GM21423 (cell line): ENCODE measurements at regions not wholly inside any gene's neighbourhood (a gene's known extent, or its start where the extent isn't known, plus 50 kb on each side); places are given as distances from the start of the nearest gene placed in this dataset.
"Not testable (repeated sequence)": the region's sequence is repeated elsewhere in the genome, so short reads cannot be mapped to it uniquely, and the experiment has no call there.

ENCODE experiments used
- ATAC-seq: cut with Tn5 transposase; IDR thresholded peaks from one replicate; pipeline ENCODE4 v1.9.1; 2021; ENCODE audit warnings: mild to moderate bottlenecking, moderate library complexity; ENCODE audit not compliant: unreplicated experiment

DNA sequence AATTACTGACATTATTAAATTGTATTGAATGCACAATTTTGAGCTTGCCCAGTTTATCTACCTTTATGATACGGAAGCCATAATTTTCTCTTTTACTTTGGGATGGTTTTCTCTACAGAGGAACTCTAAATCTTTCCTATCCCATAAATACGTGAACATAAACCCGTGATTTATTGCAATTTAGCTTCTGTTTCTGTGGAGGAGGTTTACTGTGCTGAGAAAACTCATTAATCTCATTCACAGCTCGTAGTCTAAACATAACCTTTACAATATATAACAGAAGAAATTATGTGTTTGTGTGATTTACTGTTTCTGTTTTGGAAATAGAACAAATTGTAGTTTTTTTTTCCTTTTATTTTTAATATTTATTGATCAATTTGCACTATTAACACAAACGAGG is 207.1 kb upstream of the PCDH9 start:
- no peak for ATAC-seq

DNA sequence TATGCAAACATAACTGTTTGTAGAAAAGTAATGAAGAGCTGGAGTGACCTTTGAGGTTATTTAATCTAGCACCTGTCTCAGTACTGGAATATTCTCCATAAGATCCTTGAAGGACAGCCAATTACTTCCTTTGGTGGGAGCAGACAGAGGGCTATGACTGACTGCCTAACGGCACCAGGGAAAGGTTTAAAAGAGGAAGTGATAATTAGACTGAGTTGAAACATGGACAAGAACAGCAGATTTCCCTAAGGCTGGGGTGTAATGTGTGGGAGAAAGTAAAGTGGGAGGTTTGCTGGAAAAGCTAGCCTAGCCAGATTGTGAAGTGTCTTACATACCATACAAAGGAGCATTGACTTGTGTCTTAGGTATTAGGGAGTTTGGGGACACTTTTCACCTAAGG is 191.3 kb upstream of the PCDH9 start:
- ATAC-seq = no peak

DNA sequence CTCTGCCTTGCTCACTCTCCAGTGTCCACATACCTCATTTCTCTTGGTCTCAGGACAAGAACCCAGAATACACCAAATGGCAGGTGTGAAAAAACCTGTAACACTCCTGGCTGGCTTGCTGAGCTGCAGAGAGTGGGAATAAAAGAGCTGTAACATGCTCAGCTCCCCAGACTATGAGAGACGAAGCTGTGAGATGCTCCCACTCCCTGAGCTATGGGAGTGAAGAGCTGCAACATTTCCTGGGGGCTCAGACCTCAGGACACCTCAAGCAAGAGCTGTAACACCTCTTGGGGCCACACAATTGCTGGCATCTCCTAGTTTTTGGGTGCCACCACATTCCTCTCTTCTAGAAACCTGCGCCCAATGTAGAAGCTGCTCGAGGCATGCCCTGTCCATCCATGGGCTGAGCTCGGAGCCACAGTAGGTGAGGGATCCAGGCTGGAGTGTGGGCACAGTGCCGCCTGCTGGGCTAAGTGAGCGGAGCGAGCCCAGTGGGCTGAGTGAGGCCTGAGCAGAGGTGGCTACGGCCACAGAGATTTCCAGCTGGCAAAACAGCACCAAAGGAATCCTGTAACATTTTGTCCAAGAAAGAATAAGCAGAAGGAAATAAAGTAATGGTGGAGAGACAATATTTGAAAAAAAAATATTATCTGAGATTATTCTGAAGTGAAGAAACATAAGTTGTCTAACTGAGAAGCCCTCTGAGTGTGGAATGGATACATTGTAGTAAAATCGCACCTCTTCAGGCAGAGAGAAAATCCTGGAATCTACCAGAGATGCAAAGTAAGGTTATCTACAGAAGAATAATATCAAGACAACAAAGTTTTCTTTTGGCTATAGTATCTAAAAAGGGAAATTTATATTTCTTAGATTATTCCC is 186.2 kb upstream of the PCDH9 start:
- ATAC-seq = peak; percentile 75

DNA sequence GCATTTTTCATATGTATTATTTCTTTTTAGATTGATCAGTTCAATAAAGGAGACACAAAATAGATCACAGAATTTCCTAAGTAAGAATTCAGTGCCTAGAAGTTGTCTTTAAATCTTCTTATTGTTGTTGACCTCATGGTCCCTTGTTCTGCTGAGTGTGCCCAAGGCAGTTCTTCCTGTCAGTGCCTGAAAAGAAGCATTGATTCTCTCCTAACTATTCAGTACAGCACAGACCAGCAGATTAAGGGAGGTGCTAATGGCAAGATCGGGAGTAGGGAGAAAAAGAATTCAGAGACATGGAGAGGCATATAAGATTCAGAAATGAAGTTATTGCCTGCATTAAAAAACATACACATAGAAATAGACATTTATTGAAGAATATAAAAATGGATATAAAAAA is 180.5 kb upstream of the PCDH9 start:
- no peak for ATAC-seq

DNA sequence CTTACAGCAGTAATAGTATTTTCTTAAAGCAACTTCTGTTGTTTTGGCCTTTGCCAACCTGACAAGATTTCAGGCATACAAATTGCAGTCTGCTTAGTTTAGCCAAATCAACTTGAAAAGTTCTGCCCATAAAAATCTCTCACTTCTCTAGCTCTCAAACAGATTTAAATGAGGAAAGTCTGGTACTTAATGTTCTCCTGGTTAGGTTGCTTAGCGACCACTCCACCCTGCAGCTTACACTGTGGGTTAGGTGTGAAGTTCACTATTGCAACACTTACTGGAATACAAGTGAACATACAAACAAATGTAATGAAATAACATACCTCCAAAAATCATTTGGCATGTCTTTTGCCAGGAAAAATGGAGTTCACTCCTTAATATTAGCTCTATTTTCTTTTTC is 178.7 kb upstream of the PCDH9 start:
- no peak for ATAC-seq

DNA sequence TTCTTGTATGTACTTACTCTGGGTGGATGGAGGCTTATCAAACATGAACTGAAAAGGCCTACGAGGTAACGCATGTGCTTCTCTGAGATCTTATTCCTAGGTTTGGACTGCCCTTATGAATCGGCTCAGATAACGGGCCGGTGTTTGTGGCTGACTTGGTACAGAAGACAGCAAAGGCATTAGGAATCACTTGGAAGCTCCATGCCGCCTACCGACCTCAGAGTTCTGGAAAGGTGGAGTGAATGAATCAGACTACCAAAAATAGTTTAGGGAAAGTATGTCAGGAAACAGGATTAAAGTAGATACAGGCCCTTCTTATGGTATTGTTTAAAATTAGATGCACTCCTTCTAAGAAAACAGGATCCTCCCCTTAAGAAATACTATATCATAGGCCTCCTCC is 172.4 kb upstream of the PCDH9 start:
- no peak for ATAC-seq

DNA sequence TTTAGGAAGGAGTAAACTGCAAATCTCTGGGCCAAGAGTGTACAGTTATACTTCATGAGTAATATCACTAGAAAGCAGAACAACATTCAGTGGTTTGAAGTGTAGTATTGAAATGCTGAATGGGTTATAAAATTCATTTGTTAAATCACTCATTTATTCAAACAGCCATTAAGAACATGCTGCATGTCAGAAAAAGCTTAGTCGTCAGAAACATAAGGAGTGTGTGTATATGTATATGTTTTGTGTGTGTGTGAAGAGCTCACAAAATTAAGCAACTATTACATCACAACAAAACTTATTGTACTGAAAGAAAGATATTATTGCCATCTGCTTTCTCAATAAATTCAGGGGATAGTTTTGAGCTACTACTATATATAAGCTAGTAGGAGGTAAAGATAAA is 165.4 kb upstream of the PCDH9 start:
- no peak for ATAC-seq

DNA sequence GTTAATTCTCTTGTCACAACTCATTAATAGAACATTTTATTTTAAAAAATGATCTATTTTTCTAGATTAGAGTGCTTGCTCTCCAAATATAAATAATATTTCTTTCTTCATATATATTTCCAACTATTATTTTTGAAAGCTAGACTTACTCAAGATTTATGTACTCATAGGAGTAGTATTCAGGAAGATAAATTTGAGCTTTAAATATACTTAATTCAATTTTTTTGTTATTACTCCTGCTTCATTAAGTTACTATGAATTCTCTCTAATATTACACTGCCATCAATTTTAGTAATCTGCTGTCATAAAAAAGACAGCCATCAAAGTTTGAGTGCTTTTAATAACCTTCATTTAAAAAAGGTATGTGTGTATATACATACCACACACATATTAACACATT is 161.9 kb upstream of the PCDH9 start:
- no peak for ATAC-seq

DNA sequence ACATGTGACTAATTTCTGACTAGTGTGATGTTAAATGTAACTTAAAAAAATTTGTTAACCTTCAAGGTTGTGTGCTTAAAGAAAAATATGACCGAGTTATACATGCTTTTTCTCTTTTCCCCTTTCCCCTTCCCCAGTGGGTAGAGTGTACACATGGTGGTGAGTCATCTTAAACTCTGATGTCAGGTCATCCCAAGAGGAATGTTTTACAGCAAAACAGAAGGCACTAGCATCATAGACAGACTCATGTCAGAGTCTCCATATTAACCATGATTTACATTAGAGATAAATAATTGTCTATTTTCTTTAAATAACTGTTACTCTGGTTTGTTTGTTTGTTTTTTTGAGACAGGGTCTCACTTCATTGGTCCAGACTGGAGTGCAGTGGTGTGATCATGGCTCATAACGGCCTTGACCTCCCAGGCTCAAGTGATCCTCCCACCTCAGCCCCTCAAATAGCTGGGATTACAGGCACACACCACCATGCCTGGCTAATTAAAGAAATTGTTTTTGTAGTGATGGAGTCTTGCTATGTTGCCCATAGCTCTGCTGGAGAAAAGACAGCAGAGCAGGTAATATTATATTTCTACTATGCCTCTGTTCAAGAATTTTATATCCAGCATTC is 160.4 kb upstream of the PCDH9 start:
- ATAC-seq = no peak

DNA sequence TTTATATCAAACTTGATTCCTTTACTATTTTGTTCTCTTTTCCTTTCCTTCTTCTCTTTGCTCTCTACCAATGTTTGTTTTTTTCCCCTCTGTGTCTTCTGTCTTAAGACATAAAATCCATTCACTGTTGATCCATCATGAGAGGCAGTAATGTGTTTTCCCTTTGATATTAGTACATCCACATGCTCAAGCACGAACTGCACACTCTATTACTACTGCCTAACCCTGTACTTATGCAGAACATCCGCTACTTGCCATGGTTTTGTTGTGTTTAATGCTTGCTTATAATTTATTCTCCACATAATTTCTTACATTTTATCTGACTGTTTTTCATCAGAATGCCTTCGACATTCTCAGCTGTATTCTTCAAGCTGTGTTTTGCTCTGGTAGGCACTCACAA is 159.0 kb upstream of the PCDH9 start:
- no peak for ATAC-seq

DNA sequence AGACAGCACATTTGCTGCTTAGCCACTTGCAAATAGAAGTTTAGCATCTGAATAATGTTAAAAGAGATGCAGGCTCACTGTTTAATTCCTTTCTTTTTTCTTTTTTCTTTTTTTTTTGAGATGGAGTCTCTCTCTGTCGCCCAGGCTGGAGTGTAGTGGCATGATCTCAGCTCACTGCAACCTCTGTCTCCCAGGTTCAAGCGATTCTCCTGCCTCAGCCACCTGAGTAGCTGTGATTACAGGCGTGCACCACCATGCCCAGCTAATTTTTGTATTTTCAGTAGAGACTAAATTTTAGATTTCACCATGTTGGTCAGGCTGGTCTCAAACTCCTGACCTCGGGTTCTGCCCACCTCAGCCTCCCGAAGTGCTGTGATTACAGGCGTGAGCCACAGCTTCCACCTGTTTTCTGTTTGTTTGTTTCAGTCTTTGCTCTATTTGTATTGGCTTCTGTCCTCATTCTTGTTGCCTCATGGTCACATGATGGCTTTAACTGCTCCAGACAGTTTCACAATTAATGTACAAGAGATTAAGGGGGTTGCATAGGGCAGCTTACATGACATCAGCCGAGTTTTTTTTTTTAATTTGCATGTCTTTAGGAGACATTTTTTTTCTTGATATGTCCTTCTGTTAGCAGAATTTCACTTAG is 153.1 kb upstream of the PCDH9 start:
- not testable (repeated sequence) for ATAC-seq

DNA sequence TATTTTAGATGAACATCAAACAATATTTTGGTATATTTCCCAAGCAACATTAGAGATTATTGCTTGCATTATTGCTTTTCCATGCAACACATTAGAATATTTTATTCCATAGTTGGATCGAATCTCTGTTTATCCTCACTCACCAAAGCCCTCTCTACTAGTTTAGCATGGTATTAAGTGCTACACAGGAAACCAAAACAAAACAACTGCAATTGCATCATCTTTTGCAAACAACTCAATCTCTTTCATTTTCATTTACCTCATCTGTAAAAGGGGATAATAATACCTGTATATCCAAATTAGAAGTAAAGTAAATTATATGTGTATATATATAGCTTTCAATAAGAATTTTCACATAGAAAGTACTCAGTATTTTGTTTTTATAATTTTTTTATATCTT is 147.8 kb upstream of the PCDH9 start:
- no peak for ATAC-seq

DNA sequence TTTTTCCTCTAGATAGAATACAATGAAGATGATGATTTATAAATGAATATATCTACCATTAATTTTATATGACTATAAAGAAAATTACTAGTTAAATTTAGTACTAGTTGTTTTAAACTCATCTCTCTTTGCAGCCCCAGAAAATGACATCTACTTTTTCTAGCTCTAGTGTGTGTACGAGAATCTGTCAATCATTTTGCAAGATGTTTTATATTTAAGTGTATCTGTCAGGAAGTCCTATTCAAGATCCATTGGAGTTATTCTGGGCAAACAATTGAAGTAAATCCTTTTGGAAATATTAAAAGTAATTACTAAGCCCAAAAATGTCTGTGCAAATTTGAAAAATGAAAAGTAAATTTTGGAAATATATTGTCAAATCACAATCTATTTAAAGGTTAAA is 144.3 kb upstream of the PCDH9 start:
- ATAC-seq = no peak

DNA sequence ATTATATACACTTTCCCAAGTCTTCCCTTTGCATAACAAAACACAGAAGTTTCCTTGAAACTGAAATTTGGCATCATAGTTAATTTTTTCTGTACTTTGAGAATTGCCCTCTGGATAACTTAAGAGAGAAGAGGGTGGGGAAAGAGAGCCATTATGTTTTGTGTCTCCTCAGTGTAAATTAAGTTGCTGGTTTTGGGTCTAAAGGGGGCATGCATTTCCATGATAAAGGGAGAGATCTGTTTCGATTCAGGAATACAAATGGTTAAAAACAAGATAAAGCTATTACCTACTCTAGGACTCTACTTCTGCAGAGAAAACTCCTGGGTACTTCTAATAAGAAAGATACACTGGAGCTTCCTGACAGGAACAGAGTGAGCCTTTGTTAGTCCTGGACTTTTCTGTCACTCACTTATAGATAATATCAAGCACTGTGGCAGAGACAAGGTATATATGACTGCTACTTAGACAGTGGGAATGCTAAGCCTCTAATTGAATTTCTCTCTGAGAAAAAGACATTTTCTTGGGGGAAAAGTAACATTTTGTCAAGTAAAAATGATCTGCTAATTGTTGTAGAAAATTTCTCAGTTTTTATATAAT is 142.8 kb upstream of the PCDH9 start:
- ATAC-seq = no peak

DNA sequence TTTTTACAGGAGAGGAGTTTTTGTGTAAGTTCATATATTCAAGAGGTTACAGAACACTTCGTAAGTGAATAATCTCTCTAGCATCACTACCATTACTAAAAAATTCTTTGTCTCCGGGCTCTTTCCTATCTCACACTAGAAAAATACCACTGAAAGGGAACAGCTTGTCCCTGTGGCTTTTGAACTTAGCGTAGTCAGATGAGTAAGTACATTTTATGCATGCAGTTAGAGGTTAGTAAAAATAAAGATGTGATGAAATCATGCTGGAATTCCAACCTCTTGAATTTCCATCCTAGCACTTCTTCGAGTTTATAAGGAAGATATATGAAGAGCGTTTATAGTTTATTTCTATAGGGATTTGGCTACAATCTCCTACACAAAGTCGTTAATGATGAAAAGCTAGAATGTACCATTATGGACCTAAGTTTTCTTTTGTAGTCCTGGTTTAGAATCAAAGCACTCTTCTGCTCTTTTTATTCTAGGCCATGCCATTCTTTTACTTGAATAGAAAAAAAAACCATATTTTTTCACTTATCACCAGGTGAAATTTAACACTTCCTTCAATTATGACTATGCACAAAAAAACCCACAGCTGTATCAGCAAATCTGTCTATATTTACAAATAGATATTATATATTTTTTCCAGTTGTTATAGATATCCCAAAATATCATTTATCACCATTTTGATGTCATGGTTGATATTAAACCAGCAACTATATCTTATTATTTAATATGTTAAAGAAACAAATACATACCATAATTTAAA is 139.9 kb upstream of the PCDH9 start:
- ATAC-seq = no peak

DNA sequence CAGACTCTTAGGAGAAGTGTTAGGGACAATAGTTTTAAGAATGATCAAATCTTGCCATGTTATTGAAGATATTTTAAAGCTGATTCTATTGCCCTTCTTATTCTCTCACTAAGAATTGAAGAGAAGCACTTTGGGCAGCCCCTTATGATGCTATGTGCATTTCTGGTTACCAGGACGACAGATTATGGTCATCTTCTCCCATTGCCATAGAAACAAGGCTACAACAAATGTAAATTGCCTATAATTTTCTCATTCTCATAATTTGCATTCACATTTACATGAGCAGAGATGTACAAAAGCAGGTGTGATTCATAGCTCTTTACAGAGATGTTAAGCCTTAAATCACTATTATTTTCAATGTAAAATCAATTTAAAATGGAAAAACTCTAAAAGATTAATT is 137.3 kb upstream of the PCDH9 start:
- no peak for ATAC-seq

DNA sequence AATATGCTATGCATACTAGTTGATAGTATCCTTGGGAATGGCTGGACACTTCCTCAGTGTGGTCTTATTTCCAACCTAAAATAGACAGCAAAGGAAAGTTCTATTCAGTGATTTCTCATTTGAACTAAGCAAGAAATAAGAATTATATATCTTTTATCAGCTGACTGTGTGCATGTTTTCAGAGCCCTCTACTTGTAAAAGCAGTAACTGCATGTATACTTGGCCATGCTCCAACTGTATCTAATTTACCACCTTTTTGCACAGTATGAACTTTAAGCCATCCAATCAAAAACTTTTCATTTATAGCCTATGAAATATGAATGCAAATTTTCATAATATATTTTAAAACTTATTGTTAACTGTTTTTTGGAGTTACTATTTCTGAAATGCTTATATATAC is 136.4 kb upstream of the PCDH9 start:
- no peak for ATAC-seq

DNA sequence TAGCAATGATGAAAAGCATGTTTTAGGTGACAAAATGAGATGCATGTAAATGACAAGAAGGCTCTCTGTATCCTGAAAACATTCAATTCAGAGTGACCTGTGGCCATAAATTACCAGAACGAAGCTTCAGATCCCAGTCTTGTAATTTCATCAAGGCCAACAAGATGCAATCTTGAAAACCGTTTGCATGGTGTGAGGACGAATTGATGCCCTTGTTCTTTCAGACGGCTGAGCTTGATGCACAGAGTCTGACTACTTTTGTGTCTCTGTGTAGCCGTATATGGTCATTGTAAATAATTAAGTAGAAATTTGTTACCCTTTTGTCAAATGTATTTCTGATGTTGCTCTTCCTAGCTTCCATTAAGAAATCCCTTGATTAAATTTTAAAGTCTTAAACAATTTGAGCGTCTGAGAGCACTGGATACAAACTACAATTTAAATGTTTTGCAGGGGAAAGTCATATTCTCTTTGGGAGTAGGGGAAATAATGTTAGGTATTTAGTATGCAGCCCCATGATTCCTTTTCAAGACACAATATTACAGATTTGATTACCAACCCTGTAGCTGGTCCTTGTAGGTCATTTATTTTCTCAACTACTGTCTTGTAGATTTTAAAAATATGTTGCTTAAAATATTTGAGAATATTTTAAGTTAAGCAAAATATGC is 125.8 kb upstream of the PCDH9 start:
- ATAC-seq = no peak

DNA sequence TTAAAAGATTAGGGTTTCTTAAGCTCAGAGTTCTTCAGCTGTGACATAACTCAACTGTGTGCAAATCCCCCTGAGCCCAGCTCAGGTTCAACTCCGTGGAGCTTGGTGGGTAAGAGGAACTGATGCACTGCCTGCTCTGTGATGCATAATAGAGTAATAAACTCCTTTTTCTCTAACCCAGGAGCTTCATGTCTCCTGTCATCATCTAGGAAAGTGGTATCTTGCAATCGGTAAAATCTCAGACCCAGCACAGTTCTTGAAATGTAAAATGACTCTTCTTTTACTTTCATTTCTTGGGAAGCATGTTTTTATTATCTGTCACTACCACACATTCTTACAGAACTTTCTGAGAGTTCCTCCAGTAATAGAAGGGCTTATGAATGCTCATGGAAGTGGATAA is 123.8 kb upstream of the PCDH9 start:
- no peak for ATAC-seq

DNA sequence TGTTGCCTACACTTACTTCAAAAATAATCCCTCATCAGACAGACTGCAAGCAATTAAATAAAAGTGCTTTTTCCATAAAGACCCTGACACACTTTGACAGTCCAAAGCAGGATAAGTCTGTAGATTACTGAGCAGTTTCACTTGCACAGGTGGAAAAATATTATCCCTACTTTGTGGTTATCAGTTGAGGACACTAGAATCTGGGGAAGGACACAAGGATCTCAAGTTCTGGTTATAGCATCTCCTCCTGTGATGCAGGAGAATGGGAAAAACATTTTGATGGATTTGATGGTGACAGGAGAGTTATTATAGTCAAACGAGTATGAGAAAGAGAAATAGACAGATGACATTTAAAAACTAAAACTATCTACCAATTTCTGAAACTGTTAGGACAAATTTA is 122.9 kb upstream of the PCDH9 start:
- ATAC-seq = no peak

DNA sequence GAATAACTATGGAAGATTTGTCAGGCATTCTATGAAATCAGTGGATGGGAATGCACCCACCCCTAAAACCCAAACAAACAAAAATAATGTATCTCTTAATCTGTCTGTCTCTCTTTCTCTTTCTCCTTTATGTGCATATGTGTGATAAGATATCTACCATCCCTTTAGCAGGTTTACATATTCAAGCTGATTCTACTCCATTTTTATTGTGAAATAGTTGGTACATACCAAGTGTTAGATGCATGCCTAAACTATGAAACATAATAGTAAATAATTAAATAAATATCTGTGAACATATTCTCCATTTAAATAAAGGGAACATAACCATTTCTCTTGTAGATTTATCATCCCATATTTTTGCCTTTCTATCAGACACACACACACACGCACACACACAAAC is 121.8 kb upstream of the PCDH9 start:
- ATAC-seq = no peak
